Tibial nerve (tissue), 4 donors: ENCODE measurements at regions not wholly inside any gene's neighbourhood (a gene's known extent, or its start where the extent isn't known, plus 50 kb on each side); places are given as distances from the start of the nearest gene placed in this dataset.

Experiments used
- DNase-seq, 2 donors: peaks; one replicate each; pipeline ENCODE4 v3.0.0-alpha.2; 2019; ENCODE audit warnings: low spot score in 2 of 2
- H3K27ac ChIP-seq, 4 donors: fragments of 200-600 bp; sonication (generic) in 3 of 4; one replicate each; pipeline ENCODE4 v1.5.1; 2017 to 2019; ENCODE audit warnings: mild to moderate bottlenecking in 1 of 4
- H3K27me3 ChIP-seq, 2 donors: fragments of 200-600 bp; sonication (generic) in 1 of 2; one replicate each; pipeline versions ENCODE4 v1.5.1 to v1.6.0; 2017 to 2019
- H3K36me3 ChIP-seq, 3 donors: fragments of 200-600 bp; sonication (generic); one replicate each; pipeline ENCODE4 v1.5.1; 2018 to 2019
- H3K4me1 ChIP-seq, 4 donors: fragments of 200-600 bp; sonication (generic) in 3 of 4; one replicate each; pipeline ENCODE4 v1.5.1; 2017 to 2019
- H3K4me3 ChIP-seq, 4 donors: fragments of 200-600 bp; sonication (generic) in 3 of 4; one replicate each; pipeline ENCODE4 v1.5.1; 2017 to 2019; ENCODE audit warnings: mild to moderate bottlenecking in 1 of 4, moderate library complexity in 1 of 4
- H3K9me3 ChIP-seq, 4 donors: fragments of 200-600 bp; sonication (generic) in 3 of 4; one replicate each; pipeline ENCODE4 v1.5.1; 2017 to 2019
- CTCF ChIP-seq, 5 experiments: fragments of 200-600 bp in 3 of 5; fragments of 450-650 bp in 2 of 5; sonication (generic) in 3 of 5; IDR thresholded peaks; one replicate each; pipeline ENCODE4 v1.5.1; 2016 to 2019; ENCODE audit warnings: antibody characterized with exemption in 5 of 5, mild to moderate bottlenecking in 3 of 5, moderate library complexity in 2 of 5
- EP300 ChIP-seq, 2 donors: sonication (generic); formaldehyde crosslinking; IDR thresholded peaks; one replicate each; pipeline ENCODE4 v1.6.1; 2017; ENCODE audit warnings: antibody characterized with exemption in 2 of 2, mild to moderate bottlenecking in 1 of 2
- POLR2A ChIP-seq, 2 donors: fragments of 450-650 bp; IDR thresholded peaks; one replicate each; pipeline ENCODE4 v1.6.1; 2017; ENCODE audit warnings: antibody characterized with exemption in 2 of 2, mild to moderate bottlenecking in 2 of 2, moderate library complexity in 2 of 2
- WGBS, 2 donors: methylation state at CpG; one replicate each; pipeline ENCODE4 v1.1.5; 2018; 5-methylcytosine and 5-hydroxymethylcytosine counted together

- WGBS, 2 donors: 63 to 65% methylated on average over 3 of the region's 3 CpGs
- Histone ChIP-seq H3K4me3 (no peak overlapping the region), H3K4me1 (peaks cover 0 to 19% (median 0%) of the 10 kb centered on the region in 4 donors), H3K27me3 (no peaks in the 10 kb centered on the region), H3K36me3 (no peaks in the 10 kb centered on the region), H3K27ac (no peak overlapping the region), H3K9me3 (no peaks in the 10 kb centered on the region)
- DNase-seq: no peak
- TF ChIP-seq CTCF (IDR thresholded peaks at IDR 0.05) (no peak), EP300 (IDR thresholded peaks at IDR 0.05) (no peak), POLR2A (IDR thresholded peaks at IDR 0.05) (no peak)
These were observed 160.6 kb downstream of the TMEM200A start for GRCh38 chr6:130526466-130526865.

- 75 to 85% methylated on average over 1 of the region's 1 CpG for WGBS, 2 donors
- DNase-seq: no peak
- no peak for TF ChIP-seq POLR2A (IDR thresholded peaks at IDR 0.05)
- no peak for TF ChIP-seq CTCF (IDR thresholded peaks at IDR 0.05)
- no peak for TF ChIP-seq EP300 (IDR thresholded peaks at IDR 0.05)
- no peaks in the 10 kb centered on the region for H3K9me3 ChIP-seq
- H3K36me3 ChIP-seq: no peaks in the 10 kb centered on the region
- H3K4me1 ChIP-seq: peaks cover 0 to 19% (median 0%) of the 10 kb centered on the region in 4 donors
- no peaks in the 10 kb centered on the region for H3K27me3 ChIP-seq
- H3K27ac ChIP-seq: no peak overlapping the region
- H3K4me3 ChIP-seq: no peak overlapping the region
These were observed 161.4 kb downstream of the TMEM200A start for GRCh38 chr6:130527173-130527572.

- no peak overlapping the region for H3K27ac ChIP-seq
- 75 to 87% methylated on average over 8 of the region's 8 CpGs for WGBS, 2 donors
- TF ChIP-seq EP300 (IDR thresholded peaks at IDR 0.05) (no peak), POLR2A (IDR thresholded peaks at IDR 0.05) (no peak), CTCF (IDR thresholded peaks at IDR 0.05) (no peak)
- peaks cover 0 to 19% (median 0%) of the 10 kb centered on the region in 4 donors for H3K4me1 ChIP-seq
- no peaks in the 10 kb centered on the region for H3K36me3 ChIP-seq
- no peak for DNase-seq
- no peaks in the 10 kb centered on the region for H3K9me3 ChIP-seq
- no peak overlapping the region for H3K4me3 ChIP-seq
- H3K27me3 ChIP-seq: no peaks in the 10 kb centered on the region
These were observed 163.8 kb downstream of the TMEM200A start for GRCh38 chr6:130529569-130530149.

- DNase-seq: no peak
- 80 to 90% methylated on average over 3 of the region's 3 CpGs for WGBS, 2 donors
- Histone ChIP-seq H3K27ac (no peak overlapping the region), H3K27me3 (no peaks in the 10 kb centered on the region), H3K4me3 (no peak overlapping the region), H3K9me3 (peaks cover 0 to 14% (median 2%) of the 10 kb centered on the region in 4 donors), H3K4me1 (no peaks in the 10 kb centered on the region), H3K36me3 (no peaks in the 10 kb centered on the region)
- no peak for TF ChIP-seq POLR2A (IDR thresholded peaks at IDR 0.05)
- TF ChIP-seq EP300 (IDR thresholded peaks at IDR 0.05): no peak
- TF ChIP-seq CTCF (IDR thresholded peaks at IDR 0.05): no peak
These were observed 168.8 kb downstream of the TMEM200A start for GRCh38 chr6:130534627-130535026.

- WGBS, 2 donors: 70 to 75% methylated on average over 2 of the region's 2 CpGs
These were observed 169.4 kb downstream of the TMEM200A start for GRCh38 chr6:130535242-130535641.

More at GRCh38 chr6:130535242-130535641, 169.4 kb downstream of the TMEM200A start:
- H3K27ac ChIP-seq: no peak overlapping the region
- peaks cover 0 to 20% (median 5%) of the 10 kb centered on the region in 4 donors for H3K9me3 ChIP-seq
- H3K4me1 ChIP-seq: no peaks in the 10 kb centered on the region
- H3K36me3 ChIP-seq: no peaks in the 10 kb centered on the region
- H3K4me3 ChIP-seq: no peak overlapping the region
- H3K27me3 ChIP-seq: no peaks in the 10 kb centered on the region
- no peak for TF ChIP-seq POLR2A (IDR thresholded peaks at IDR 0.05)
- no peak for TF ChIP-seq CTCF (IDR thresholded peaks at IDR 0.05)
- no peak for TF ChIP-seq EP300 (IDR thresholded peaks at IDR 0.05)
- DNase-seq: no peak
